H9 (cell line): ENCODE measurements at regions not wholly inside any gene's neighbourhood (a gene's known extent, or its start where the extent isn't known, plus 50 kb on each side); places are given as distances from the start of the nearest gene placed in this dataset.

ENCODE experiments used
- DNase-seq: peaks from one replicate; pipeline ENCODE4 v3.0.0-alpha.2; 2017
- H2AFZ ChIP-seq: one replicate; pipeline ENCODE4 v1.6.1; 2013; ENCODE audit warnings: mild to moderate bottlenecking, low read length, control low read depth, moderate library complexity
- H2AK5ac ChIP-seq: 2 replicates; pipeline ENCODE4 v1.6.1; 2013; ENCODE audit warnings: low read length, control low read depth, mixed read lengths; ENCODE audit not compliant: insufficient read length
- H2BK120ac ChIP-seq: one replicate; pipeline ENCODE4 v1.6.1; 2013; ENCODE audit warnings: low read depth, mild to moderate bottlenecking, low read length, control low read depth, inconsistent platforms; ENCODE audit not compliant: poor library complexity, severe bottlenecking
- H2BK12ac ChIP-seq: 2 replicates; pipeline ENCODE4 v1.6.1; 2013; ENCODE audit warnings: low read length, control low read depth, mixed read lengths, low read depth; ENCODE audit not compliant: insufficient read length
- H2BK15ac ChIP-seq: 2 replicates; pipeline ENCODE4 v1.6.1; 2013; ENCODE audit warnings: low read depth, low read length, control low read depth
- H2BK20ac ChIP-seq: one replicate; pipeline ENCODE4 v1.6.1; 2013; ENCODE audit warnings: low read depth, mild to moderate bottlenecking, low read length, control low read depth, inconsistent platforms; ENCODE audit not compliant: poor library complexity, severe bottlenecking
- H2BK5ac ChIP-seq: 2 replicates; pipeline ENCODE4 v1.6.1; 2013; ENCODE audit warnings: low read length, control low read depth, mixed read lengths; ENCODE audit not compliant: insufficient read length
- H3K14ac ChIP-seq: 2 replicates; pipeline ENCODE4 v1.6.1; 2013; ENCODE audit warnings: low read length, control low read depth; ENCODE audit not compliant: insufficient read depth
- H3K18ac ChIP-seq: 2 replicates; pipeline ENCODE4 v1.6.1; 2013; ENCODE audit warnings: low read depth, mild to moderate bottlenecking, mixed read lengths, low read length, control low read depth; ENCODE audit not compliant: insufficient read length
- H3K23ac ChIP-seq: 2 replicates; pipeline ENCODE4 v1.6.1; 2013; ENCODE audit warnings: low read length, control low read depth, mixed read lengths, low read depth; ENCODE audit not compliant: insufficient read length
- H3K23me2 ChIP-seq: 2 replicates; pipeline ENCODE4 v1.6.1; 2013; ENCODE audit warnings: low read depth, mild to moderate bottlenecking, mixed read lengths, low read length, control low read depth; ENCODE audit not compliant: insufficient read length, poor library complexity, severe bottlenecking
- H3K27ac ChIP-seq: 2 replicates; pipeline ENCODE4 v1.5.1; 2013; ENCODE audit warnings: low read length, control low read depth, mixed read lengths, low read depth; ENCODE audit not compliant: insufficient read length
- H3K27me3 ChIP-seq: 2 replicates; pipeline ENCODE4 v1.6.1; 2013; ENCODE audit warnings: low read length, control low read depth, inconsistent platforms; ENCODE audit not compliant: insufficient read depth
- H3K4ac ChIP-seq: 2 replicates; pipeline ENCODE4 v1.6.1; 2013; ENCODE audit warnings: low read depth, mild to moderate bottlenecking, control low read depth, inconsistent platforms, low read length, moderate library complexity
- H3K4me1 ChIP-seq: 2 replicates; pipeline ENCODE4 v1.6.1; 2013; ENCODE audit warnings: low read length, control low read depth, inconsistent platforms; ENCODE audit not compliant: insufficient read depth
- H3K4me2 ChIP-seq: 2 replicates; pipeline ENCODE4 v1.6.1; 2013; ENCODE audit warnings: low read length, control low read depth, mixed read lengths; ENCODE audit not compliant: insufficient read length, insufficient read depth
- H3K56ac ChIP-seq: 2 replicates; pipeline ENCODE4 v1.6.1; 2013; ENCODE audit warnings: low read depth, mild to moderate bottlenecking, mixed read lengths, low read length, control low read depth; ENCODE audit not compliant: insufficient read length
- H3K79me1 ChIP-seq: 2 replicates; pipeline ENCODE4 v1.6.1; 2013; ENCODE audit warnings: low read depth, mild to moderate bottlenecking, moderate library complexity, low read length, control low read depth, inconsistent platforms; ENCODE audit not compliant: insufficient read depth, poor library complexity, severe bottlenecking
- H3K79me2 ChIP-seq: 2 replicates; pipeline ENCODE4 v1.6.1; 2013; ENCODE audit warnings: low read length, control low read depth, inconsistent platforms; ENCODE audit not compliant: insufficient read depth
- H3K9ac ChIP-seq: 2 replicates; pipeline ENCODE4 v1.6.1; 2013; ENCODE audit warnings: low read length, control low read depth, mixed read lengths; ENCODE audit not compliant: insufficient read length; ENCODE audit errors: extremely low read depth
- H3K9me3 ChIP-seq: one replicate; pipeline ENCODE4 v1.6.1; 2013; ENCODE audit warnings: low read depth, low read length, inconsistent platforms; ENCODE audit not compliant: control insufficient read depth
- H3T11ph ChIP-seq: one replicate; pipeline ENCODE4 v1.6.1; 2013; ENCODE audit warnings: mild to moderate bottlenecking, low read length, control low read depth, inconsistent platforms
- H4K20me1 ChIP-seq: one replicate; pipeline ENCODE4 v1.6.1; 2013; ENCODE audit not compliant: control insufficient read depth, insufficient read length, insufficient read depth
- H4K5ac ChIP-seq: 2 replicates; pipeline ENCODE4 v1.6.1; 2013; ENCODE audit warnings: low read depth, mild to moderate bottlenecking, mixed read lengths, low read length, control low read depth; ENCODE audit not compliant: insufficient read length
- H4K8ac ChIP-seq: replicated peaks from 2 replicates; pipeline ENCODE4 v1.6.1; 2013; ENCODE audit warnings: low read length, control low read depth, mixed read lengths, low read depth; ENCODE audit not compliant: insufficient read length
- H4K91ac ChIP-seq: 2 replicates; pipeline ENCODE4 v1.6.1; 2013; ENCODE audit warnings: low read depth, mild to moderate bottlenecking, moderate library complexity, mixed read lengths, low read length, control low read depth; ENCODE audit not compliant: insufficient read length
- H3K27ac Mint-ChIP-seq, 3 experiments: 2 replicates in 2 of 3; 3 replicates in 1 of 3; pipeline ENCODE4 v1.8.0; 2020 to 2021; ENCODE audit warnings: mixed read lengths in 3 of 3, mild to moderate bottlenecking in 1 of 3, moderate library complexity in 1 of 3
- H3K27me3 Mint-ChIP-seq: 2 replicates; pipeline ENCODE4 v1.8.0; 2021; ENCODE audit warnings: low read depth, mild to moderate bottlenecking, moderate library complexity, mixed read lengths
- H3K36me3 Mint-ChIP-seq, 3 experiments: 2 replicates in 2 of 3; 3 replicates in 1 of 3; pipeline ENCODE4 v1.8.0; 2020 to 2021; ENCODE audit warnings: low read depth in 3 of 3, mixed read lengths in 3 of 3; ENCODE audit not compliant: insufficient read depth in 1 of 3
- H3K4me1 Mint-ChIP-seq, 2 experiments: 2 replicates each; pipeline ENCODE4 v1.8.0; 2020; ENCODE audit warnings: mixed read lengths in 2 of 2
- H3K4me3 Mint-ChIP-seq, 2 experiments: 2 replicates in 1 of 2; 3 replicates in 1 of 2; pipeline ENCODE4 v1.8.0; 2020 to 2021; ENCODE audit warnings: mild to moderate bottlenecking in 2 of 2, mixed read lengths in 2 of 2, moderate library complexity in 1 of 2
- H3K9me3 Mint-ChIP-seq, 2 experiments: 2 replicates in 1 of 2; 3 replicates in 1 of 2; pipeline ENCODE4 v1.8.0; 2020; ENCODE audit warnings: mild to moderate bottlenecking in 2 of 2, mixed read lengths in 2 of 2, moderate library complexity in 1 of 2
- WGBS: extraction: QIAGEN DNeasy Blood & Tissue Kit; methylation state at CpG from one replicate; pipeline ENCODE4 v1.1.7; 2013; ENCODE audit warnings: missing lambda C conversion rate, low lambda C conversion rate, mixed read lengths; ENCODE audit not compliant: insufficient read length; ENCODE audit errors: extremely low coverage; 5-methylcytosine and 5-hydroxymethylcytosine counted together
- TF ChIP-seq, protein P1 (sequence below): fragments of 200-600 bp; sonication (generic); conservative IDR thresholded peaks from 3 replicates; pipeline ENCODE4 v1.8.0; 2021; ENCODE audit warnings: antibody characterized with exemption, mild to moderate bottlenecking

DNA sequence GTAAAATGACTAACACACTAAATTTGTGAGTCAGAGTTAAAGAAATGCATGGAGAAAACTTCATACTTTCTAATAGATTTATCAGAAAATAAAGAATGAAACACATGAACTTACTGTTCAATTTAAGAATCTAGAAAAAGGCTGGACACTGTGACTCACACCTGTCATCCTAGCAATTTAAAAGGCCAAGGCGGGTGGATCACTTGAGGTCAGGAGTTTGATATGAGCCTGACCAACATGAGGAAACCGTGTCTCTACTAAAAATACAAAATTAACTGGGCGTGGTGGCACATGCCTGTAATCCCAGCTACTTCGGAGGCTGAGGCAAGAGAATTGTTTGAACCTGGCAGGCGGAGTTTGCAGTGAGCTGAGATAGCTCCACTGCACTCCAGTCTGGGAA, 1106.2 kb upstream of the LRRN3 start:
- Histone ChIP-seq H3K27ac (no peak overlapping the region), H3K9ac (no peak overlapping the region), H3K4ac (no peak overlapping the region), H2BK12ac (no peak overlapping the region), H4K8ac (no peak overlapping the region), H2AK5ac (no peak overlapping the region), H3K4me1 (no peaks in the 10 kb centered on the region; the same call in 1 of the 2 replicates), H4K91ac (no peak overlapping the region), H3K56ac (no peak overlapping the region), H2AFZ (no peak overlapping the region), H3K79me2 (no peaks in the 10 kb centered on the region), H3K4me2 (no peak overlapping the region), H2BK120ac (no peak overlapping the region), H4K20me1 (no peaks in the 10 kb centered on the region), H3K23me2 (no peaks in the 10 kb centered on the region), H2BK20ac (no peak overlapping the region), H3K27me3 (no peaks in the 10 kb centered on the region), H3K79me1 (no peaks in the 10 kb centered on the region), H3T11ph (no peak overlapping the region), H3K23ac (no peak overlapping the region), H3K18ac (no peak overlapping the region), H3K14ac (no peak overlapping the region), H2BK15ac (no peak overlapping the region), H3K9me3 (peaks cover 7% of the 10 kb centered on the region), H2BK5ac (no peak overlapping the region), H4K5ac (no peak overlapping the region)
- no peak for DNase-seq
- no peak overlapping the region for H3K4me3 Mint-ChIP-seq
- peaks cover 9 to 15% (median 10%) of the 10 kb centered on the region in 3 experiments for H3K36me3 Mint-ChIP-seq
- H3K4me1 Mint-ChIP-seq, result peaks cover 7 to 14% of the 10 kb centered on the region in 2 experiments
- peaks cover 9 to 10% of the 10 kb centered on the region in 2 experiments for H3K9me3 Mint-ChIP-seq
- TF ChIP-seq, protein P1, sequence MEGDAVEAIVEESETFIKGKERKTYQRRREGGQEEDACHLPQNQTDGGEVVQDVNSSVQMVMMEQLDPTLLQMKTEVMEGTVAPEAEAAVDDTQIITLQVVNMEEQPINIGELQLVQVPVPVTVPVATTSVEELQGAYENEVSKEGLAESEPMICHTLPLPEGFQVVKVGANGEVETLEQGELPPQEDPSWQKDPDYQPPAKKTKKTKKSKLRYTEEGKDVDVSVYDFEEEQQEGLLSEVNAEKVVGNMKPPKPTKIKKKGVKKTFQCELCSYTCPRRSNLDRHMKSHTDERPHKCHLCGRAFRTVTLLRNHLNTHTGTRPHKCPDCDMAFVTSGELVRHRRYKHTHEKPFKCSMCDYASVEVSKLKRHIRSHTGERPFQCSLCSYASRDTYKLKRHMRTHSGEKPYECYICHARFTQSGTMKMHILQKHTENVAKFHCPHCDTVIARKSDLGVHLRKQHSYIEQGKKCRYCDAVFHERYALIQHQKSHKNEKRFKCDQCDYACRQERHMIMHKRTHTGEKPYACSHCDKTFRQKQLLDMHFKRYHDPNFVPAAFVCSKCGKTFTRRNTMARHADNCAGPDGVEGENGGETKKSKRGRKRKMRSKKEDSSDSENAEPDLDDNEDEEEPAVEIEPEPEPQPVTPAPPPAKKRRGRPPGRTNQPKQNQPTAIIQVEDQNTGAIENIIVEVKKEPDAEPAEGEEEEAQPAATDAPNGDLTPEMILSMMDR, result no peak
- H3K27ac Mint-ChIP-seq, result peak overlapping the region in 1 of 3 experiments; percentile 81; a peak in 1 of 7 replicates
- H3K27me3 Mint-ChIP-seq, result no peaks in the 10 kb centered on the region
- WGBS, result no CpG with 5 or more reads among the region's 5 CpGs
